Osteoblast (primary cell): ENCODE measurements at regions not wholly inside any gene's neighbourhood (a gene's known extent, or its start where the extent isn't known, plus 50 kb on each side); places are given as distances from the start of the nearest gene placed in this dataset.
A peak's percentile ranks its signal among the peaks of the same experiment; 100 is the strongest.

ENCODE experiments used
- DNase-seq: peaks from one replicate; pipeline ENCODE4 v3.0.0; 2011; ENCODE audit warnings: low spot score, mixed read lengths; ENCODE audit not compliant: insufficient read length; ENCODE audit errors: missing footprints
- H2AFZ ChIP-seq: 2 replicates; pipeline ENCODE4 v1.6.0; 2011; ENCODE audit warnings: mild to moderate bottlenecking, low read length
- H3K27ac ChIP-seq: 2 replicates; pipeline ENCODE4 v1.5.1; 2011; ENCODE audit warnings: mild to moderate bottlenecking, low read depth, low read length, moderate library complexity
- H3K27me3 ChIP-seq: 2 replicates; pipeline ENCODE4 v1.6.0; 2012; ENCODE audit warnings: mild to moderate bottlenecking, control low read depth, inconsistent platforms, low read length, moderate library complexity; ENCODE audit not compliant: insufficient read depth
- H3K36me3 ChIP-seq: 2 replicates; pipeline ENCODE4 v1.5.1; 2011; ENCODE audit warnings: mild to moderate bottlenecking, low read length, control low read depth, moderate library complexity; ENCODE audit not compliant: insufficient read depth
- H3K4me1 ChIP-seq: 2 replicates; pipeline ENCODE4 v1.5.1; 2011; ENCODE audit warnings: mild to moderate bottlenecking, low read length, control low read depth, moderate library complexity; ENCODE audit not compliant: insufficient read depth
- H3K4me2 ChIP-seq: 2 replicates; pipeline ENCODE4 v1.6.0; 2011; ENCODE audit warnings: mild to moderate bottlenecking, low read length; ENCODE audit not compliant: insufficient read depth
- H3K4me3 ChIP-seq: fragments of 200-600 bp; sonication (generic); 3 replicates; pipeline ENCODE4 v1.5.1; 2012; ENCODE audit warnings: mild to moderate bottlenecking, low read length, inconsistent platforms; ENCODE audit not compliant: insufficient read depth
- H3K79me2 ChIP-seq: 2 replicates; pipeline ENCODE4 v1.6.0; 2012; ENCODE audit warnings: mild to moderate bottlenecking, low read length, control low read depth, inconsistent platforms; ENCODE audit not compliant: insufficient read depth
- H3K9me3 ChIP-seq: 2 replicates; pipeline ENCODE4 v1.5.1; 2011; ENCODE audit warnings: low read depth, low read length, control low read depth
- H4K20me1 ChIP-seq: 2 replicates; pipeline ENCODE4 v1.6.0; 2012; ENCODE audit warnings: mild to moderate bottlenecking, low read length, control low read depth; ENCODE audit not compliant: insufficient read depth
- TF ChIP-seq, protein P1 (sequence below): IDR thresholded peaks from 2 replicates; pipeline ENCODE4 v1.5.1; 2011; ENCODE audit warnings: mild to moderate bottlenecking, low read depth, low read length, moderate library complexity; ENCODE audit errors: extremely low read depth

DNA sequence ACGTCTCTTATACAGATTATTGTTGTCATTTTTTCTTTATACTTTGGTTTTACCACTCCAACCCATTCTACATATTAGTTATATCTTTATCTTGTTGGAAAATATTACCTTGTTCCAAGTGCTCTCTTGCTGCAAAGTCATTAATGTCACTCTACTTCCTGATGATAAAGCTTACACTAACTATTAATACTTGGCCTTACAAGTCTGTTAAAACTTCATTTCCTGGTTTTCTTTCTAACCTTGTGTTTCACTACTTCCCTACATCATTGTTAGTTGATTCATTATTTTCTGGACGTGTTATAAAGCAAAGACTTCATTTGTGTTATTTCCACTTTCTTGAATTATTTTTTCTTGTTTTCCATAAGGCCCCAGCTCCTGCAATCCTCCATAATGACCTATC is 382.6 kb upstream of the CDH20 start:
- peaks cover 1% of the 10 kb centered on the region for H3K9me3 ChIP-seq
- no peak overlapping the region for H3K4me3 ChIP-seq
- no peaks in the 10 kb centered on the region for H4K20me1 ChIP-seq
- DNase-seq, result no peak
- H3K27me3 ChIP-seq, result no peaks in the 10 kb centered on the region
- no peak overlapping the region for H2AFZ ChIP-seq
- H3K27ac ChIP-seq, result no peak overlapping the region
- no peaks in the 10 kb centered on the region for H3K36me3 ChIP-seq
- no peak overlapping the region for H3K4me2 ChIP-seq
- TF ChIP-seq, protein P1, sequence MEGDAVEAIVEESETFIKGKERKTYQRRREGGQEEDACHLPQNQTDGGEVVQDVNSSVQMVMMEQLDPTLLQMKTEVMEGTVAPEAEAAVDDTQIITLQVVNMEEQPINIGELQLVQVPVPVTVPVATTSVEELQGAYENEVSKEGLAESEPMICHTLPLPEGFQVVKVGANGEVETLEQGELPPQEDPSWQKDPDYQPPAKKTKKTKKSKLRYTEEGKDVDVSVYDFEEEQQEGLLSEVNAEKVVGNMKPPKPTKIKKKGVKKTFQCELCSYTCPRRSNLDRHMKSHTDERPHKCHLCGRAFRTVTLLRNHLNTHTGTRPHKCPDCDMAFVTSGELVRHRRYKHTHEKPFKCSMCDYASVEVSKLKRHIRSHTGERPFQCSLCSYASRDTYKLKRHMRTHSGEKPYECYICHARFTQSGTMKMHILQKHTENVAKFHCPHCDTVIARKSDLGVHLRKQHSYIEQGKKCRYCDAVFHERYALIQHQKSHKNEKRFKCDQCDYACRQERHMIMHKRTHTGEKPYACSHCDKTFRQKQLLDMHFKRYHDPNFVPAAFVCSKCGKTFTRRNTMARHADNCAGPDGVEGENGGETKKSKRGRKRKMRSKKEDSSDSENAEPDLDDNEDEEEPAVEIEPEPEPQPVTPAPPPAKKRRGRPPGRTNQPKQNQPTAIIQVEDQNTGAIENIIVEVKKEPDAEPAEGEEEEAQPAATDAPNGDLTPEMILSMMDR, result no peak
- H3K79me2 ChIP-seq, result no peaks in the 10 kb centered on the region
- H3K4me1 ChIP-seq, result no peaks in the 10 kb centered on the region

- H3K27ac ChIP-seq, result no peak overlapping the region
- H3K27me3 ChIP-seq, result no peaks in the 10 kb centered on the region
- no peak overlapping the region for H2AFZ ChIP-seq
- no peaks in the 10 kb centered on the region for H3K36me3 ChIP-seq
- H3K9me3 ChIP-seq, result peaks cover 1% of the 10 kb centered on the region
- H4K20me1 ChIP-seq, result no peaks in the 10 kb centered on the region
- no peaks in the 10 kb centered on the region for H3K4me1 ChIP-seq
- no peak overlapping the region for H3K4me2 ChIP-seq
- TF ChIP-seq, protein P1, result no peak
- DNase-seq, result peak; percentile 66
- H3K4me3 ChIP-seq, result no peak overlapping the region
- H3K79me2 ChIP-seq, result no peaks in the 10 kb centered on the region
Observed at GRCh38 chr18:60951091-60951490, 382.1 kb upstream of the CDH20 start.

DNA sequence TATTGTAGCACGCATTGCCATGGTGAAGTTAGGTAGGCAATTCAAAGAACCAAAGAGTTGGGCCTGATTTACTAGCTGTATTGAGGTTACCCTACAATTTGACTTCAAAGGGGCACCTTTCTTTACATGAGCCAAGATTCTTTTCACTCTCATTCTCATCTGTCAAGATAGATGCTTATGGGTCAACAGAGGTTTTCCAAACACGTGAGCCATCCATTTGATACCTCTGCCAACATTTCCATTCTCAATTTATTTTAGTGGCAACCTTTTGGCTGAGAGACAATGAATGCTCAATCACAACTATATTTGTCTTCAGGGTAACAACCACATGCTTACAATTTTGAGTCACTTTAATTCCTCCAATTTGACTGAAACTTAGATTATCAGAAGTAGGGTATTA is 370.6 kb upstream of the CDH20 start:
- Histone ChIP-seq H2AFZ (no peak overlapping the region), H3K79me2 (no peaks in the 10 kb centered on the region), H3K4me1 (no peaks in the 10 kb centered on the region), H3K4me3 (no peak overlapping the region), H3K27me3 (no peaks in the 10 kb centered on the region), H4K20me1 (no peaks in the 10 kb centered on the region), H3K27ac (no peak overlapping the region), H3K9me3 (peaks cover 2% of the 10 kb centered on the region), H3K36me3 (no peaks in the 10 kb centered on the region), H3K4me2 (no peak overlapping the region)
- no peak for DNase-seq
- TF ChIP-seq, protein P1, result no peak

- Histone ChIP-seq H3K27me3 (no peaks in the 10 kb centered on the region), H3K79me2 (no peaks in the 10 kb centered on the region), H3K36me3 (no peaks in the 10 kb centered on the region), H3K27ac (no peak overlapping the region), H3K4me3 (no peak overlapping the region), H4K20me1 (no peaks in the 10 kb centered on the region), H3K4me2 (no peak overlapping the region), H3K4me1 (no peaks in the 10 kb centered on the region), H3K9me3 (peaks cover 3% of the 10 kb centered on the region), H2AFZ (no peak overlapping the region)
- TF ChIP-seq, protein P1, result no peak
- DNase-seq, result peak; percentile 4
Observed at GRCh38 chr18:60965856-60966255, 367.4 kb upstream of the CDH20 start.
